ENCODE measurements at regions not wholly inside any gene's neighbourhood (a gene's known extent, or its start where the extent isn't known, plus 50 kb on each side); places are given as distances from the start of the nearest gene placed in this dataset.
"Not testable (repeated sequence)": the region's sequence is repeated elsewhere in the genome, so short reads cannot be mapped to it uniquely, and the experiment has no call there.

DNA sequence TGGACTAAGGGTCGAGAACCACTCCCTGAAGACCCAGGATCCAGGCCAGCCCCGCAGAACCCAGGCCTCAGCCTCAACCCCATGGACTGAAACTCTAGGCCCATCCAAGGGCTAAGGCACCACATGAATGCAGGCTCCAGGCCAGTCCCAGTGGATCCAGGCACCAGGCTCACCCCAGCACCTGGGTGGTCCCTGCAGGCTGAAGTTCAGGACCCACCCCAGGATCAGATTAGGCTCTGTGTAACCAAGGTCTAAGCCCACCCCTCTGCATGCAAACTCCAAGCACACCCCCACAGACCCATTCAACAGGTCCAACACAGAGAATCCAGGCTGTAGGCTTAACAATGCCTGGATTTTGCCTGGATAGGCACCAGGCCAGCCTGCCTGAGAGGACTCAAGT lies 1876.2 kb downstream of the PCDH9 start:
- H3K79me2 ChIP-seq (ENCODE audit: insufficient read depth, low read length), result no peaks in the 10 kb centered on the region
- peaks cover 4% of the 10 kb centered on the region for H3K9me3 ChIP-seq (ENCODE audit: insufficient read depth, low read depth, low read length)
- H3K4me1 ChIP-seq (ENCODE audit: insufficient read depth, low read length), result no peaks in the 10 kb centered on the region
- no peak for DNase-seq (ENCODE audit: low read depth)
- H3K4me3 Mint-ChIP-seq (ENCODE audit: unreplicated experiment), result no peak overlapping the region
- H3K9ac ChIP-seq (ENCODE audit: low read length), result no peak overlapping the region
- no peaks in the 10 kb centered on the region for H3K27me3 ChIP-seq (ENCODE audit: insufficient read depth, low read length)
- FAIRE-seq, result no peak
- no peaks in the 10 kb centered on the region for H3K36me3 Mint-ChIP-seq (ENCODE audit: low read depth, unreplicated experiment)
- H3K4me2 ChIP-seq (ENCODE audit: low read length), result no peak overlapping the region
- TF ChIP-seq, protein P1, sequence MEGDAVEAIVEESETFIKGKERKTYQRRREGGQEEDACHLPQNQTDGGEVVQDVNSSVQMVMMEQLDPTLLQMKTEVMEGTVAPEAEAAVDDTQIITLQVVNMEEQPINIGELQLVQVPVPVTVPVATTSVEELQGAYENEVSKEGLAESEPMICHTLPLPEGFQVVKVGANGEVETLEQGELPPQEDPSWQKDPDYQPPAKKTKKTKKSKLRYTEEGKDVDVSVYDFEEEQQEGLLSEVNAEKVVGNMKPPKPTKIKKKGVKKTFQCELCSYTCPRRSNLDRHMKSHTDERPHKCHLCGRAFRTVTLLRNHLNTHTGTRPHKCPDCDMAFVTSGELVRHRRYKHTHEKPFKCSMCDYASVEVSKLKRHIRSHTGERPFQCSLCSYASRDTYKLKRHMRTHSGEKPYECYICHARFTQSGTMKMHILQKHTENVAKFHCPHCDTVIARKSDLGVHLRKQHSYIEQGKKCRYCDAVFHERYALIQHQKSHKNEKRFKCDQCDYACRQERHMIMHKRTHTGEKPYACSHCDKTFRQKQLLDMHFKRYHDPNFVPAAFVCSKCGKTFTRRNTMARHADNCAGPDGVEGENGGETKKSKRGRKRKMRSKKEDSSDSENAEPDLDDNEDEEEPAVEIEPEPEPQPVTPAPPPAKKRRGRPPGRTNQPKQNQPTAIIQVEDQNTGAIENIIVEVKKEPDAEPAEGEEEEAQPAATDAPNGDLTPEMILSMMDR (IDR thresholded peaks at IDR 0.05; ENCODE audit: insufficient read depth, low read depth, low read length), result no peak
- no peak for TF ChIP-seq EZH2 (IDR thresholded peaks at IDR 0.05; ENCODE audit: insufficient read depth, low read length)
- no peaks in the 10 kb centered on the region for H3K27me3 Mint-ChIP-seq (ENCODE audit: low read depth, unreplicated experiment)
- no peaks in the 10 kb centered on the region for H3K36me3 ChIP-seq (ENCODE audit: insufficient read depth, low read length)
- no peak overlapping the region for H3K27ac Mint-ChIP-seq (ENCODE audit: unreplicated experiment)
- no peaks in the 10 kb centered on the region for H3K4me1 Mint-ChIP-seq (ENCODE audit: low read depth, unreplicated experiment)
- H3K27ac ChIP-seq (ENCODE audit: low read depth, low read length), result no peak overlapping the region
- H2AFZ ChIP-seq (ENCODE audit: low read depth, low read length), result no peak overlapping the region
- no peaks in the 10 kb centered on the region for H4K20me1 ChIP-seq (ENCODE audit: insufficient read depth, low read length)
- H3K9me3 Mint-ChIP-seq (ENCODE audit: unreplicated experiment), result no peaks in the 10 kb centered on the region
- no peak overlapping the region for H3K4me3 ChIP-seq (ENCODE audit: insufficient read depth, low read depth, low read length)

DNA sequence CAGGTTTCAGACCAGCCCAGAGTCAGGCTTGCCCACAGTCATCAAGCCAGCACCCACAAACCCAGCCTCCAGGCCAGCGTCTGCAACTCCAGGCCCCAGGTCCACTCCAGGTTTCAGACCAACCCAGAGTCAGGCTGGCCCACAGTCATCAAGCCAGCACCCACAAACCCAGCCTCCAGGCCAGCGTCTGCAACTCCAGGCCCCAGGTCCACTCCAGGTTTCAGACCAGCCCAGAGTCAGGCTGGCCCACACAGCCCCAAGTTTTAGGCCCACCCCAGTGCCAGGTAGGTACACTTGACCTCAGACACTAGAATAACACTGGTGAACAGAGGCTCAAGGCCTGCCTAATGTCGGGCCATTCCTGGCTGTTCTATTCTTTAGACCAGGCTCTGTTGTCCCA lies 1877.0 kb downstream of the PCDH9 start:
- not testable (repeated sequence) for DNase-seq (ENCODE audit: low read depth); H3K4me2 ChIP-seq (ENCODE audit: low read length); H3K9me3 Mint-ChIP-seq (ENCODE audit: unreplicated experiment); H3K4me1 ChIP-seq (ENCODE audit: insufficient read depth, low read length); H3K4me1 Mint-ChIP-seq (ENCODE audit: low read depth, unreplicated experiment); H3K9ac ChIP-seq (ENCODE audit: low read length); H3K27ac ChIP-seq (ENCODE audit: low read depth, low read length); H2AFZ ChIP-seq (ENCODE audit: low read depth, low read length); H3K79me2 ChIP-seq (ENCODE audit: insufficient read depth, low read length); FAIRE-seq; H3K27me3 ChIP-seq (ENCODE audit: insufficient read depth, low read length); H3K4me3 Mint-ChIP-seq (ENCODE audit: unreplicated experiment); H3K27ac Mint-ChIP-seq (ENCODE audit: unreplicated experiment); H3K27me3 Mint-ChIP-seq (ENCODE audit: low read depth, unreplicated experiment); H4K20me1 ChIP-seq (ENCODE audit: insufficient read depth, low read length); H3K4me3 ChIP-seq (ENCODE audit: insufficient read depth, low read depth, low read length); H3K36me3 Mint-ChIP-seq (ENCODE audit: low read depth, unreplicated experiment); H3K36me3 ChIP-seq (ENCODE audit: insufficient read depth, low read length); H3K9me3 ChIP-seq (ENCODE audit: insufficient read depth, low read depth, low read length)

DNA sequence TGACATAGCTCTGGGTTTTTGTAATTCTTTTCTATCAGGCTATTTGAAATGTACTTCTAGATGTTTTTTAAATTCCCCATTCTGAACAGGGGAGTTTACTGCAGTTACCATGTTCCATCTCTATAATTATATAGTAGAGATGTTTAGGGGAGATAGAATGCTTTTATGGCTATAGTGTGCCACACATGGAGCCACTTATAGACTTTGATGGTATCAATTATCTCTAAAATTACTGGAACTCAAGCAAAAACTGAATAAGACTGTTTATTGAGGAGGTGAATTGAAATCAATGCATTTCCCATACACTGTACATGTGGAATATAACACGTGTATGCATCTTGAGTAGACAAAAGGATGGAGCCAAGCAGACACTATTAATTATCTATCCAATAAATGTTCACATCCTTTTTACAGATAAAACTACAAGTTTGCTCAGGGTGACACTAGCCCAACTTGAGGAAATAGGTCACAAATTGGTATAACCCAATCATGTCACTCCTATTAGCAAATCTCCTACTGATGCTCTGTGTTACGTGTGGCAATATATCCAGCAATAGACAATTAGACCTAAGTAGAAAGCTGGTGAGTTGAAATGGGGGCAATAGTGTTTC lies 1882.6 kb downstream of the PCDH9 start:
- Histone ChIP-seq H3K79me2 (ENCODE audit: insufficient read depth, low read length) (no peaks in the 10 kb centered on the region), H3K9ac (ENCODE audit: low read length) (no peak overlapping the region), H3K27me3 (ENCODE audit: insufficient read depth, low read length) (no peaks in the 10 kb centered on the region), H2AFZ (ENCODE audit: low read depth, low read length) (peak overlapping the region; percentile 4), H4K20me1 (ENCODE audit: insufficient read depth, low read length) (no peaks in the 10 kb centered on the region), H3K36me3 (ENCODE audit: insufficient read depth, low read length) (no peaks in the 10 kb centered on the region), H3K4me1 (ENCODE audit: insufficient read depth, low read length) (no peaks in the 10 kb centered on the region), H3K4me3 (ENCODE audit: insufficient read depth, low read depth, low read length) (no peak overlapping the region), H3K27ac (ENCODE audit: low read depth, low read length) (no peak overlapping the region), H3K4me2 (ENCODE audit: low read length) (no peak overlapping the region), H3K9me3 (ENCODE audit: insufficient read depth, low read depth, low read length) (no peaks in the 10 kb centered on the region)
- DNase-seq (ENCODE audit: low read depth) (no peak), FAIRE-seq (no peak)
- Mint-ChIP-seq H3K4me1 (ENCODE audit: low read depth, unreplicated experiment) (peaks cover 4% of the 10 kb centered on the region), H3K27ac (ENCODE audit: unreplicated experiment) (no peak overlapping the region), H3K27me3 (ENCODE audit: low read depth, unreplicated experiment) (no peaks in the 10 kb centered on the region), H3K36me3 (ENCODE audit: low read depth, unreplicated experiment) (no peaks in the 10 kb centered on the region), H3K4me3 (ENCODE audit: unreplicated experiment) (no peak overlapping the region), H3K9me3 (ENCODE audit: unreplicated experiment) (no peaks in the 10 kb centered on the region)
- TF ChIP-seq EZH2 (IDR thresholded peaks at IDR 0.05; ENCODE audit: insufficient read depth, low read length), result no peak
- TF ChIP-seq, protein P1 (IDR thresholded peaks at IDR 0.05; ENCODE audit: insufficient read depth, low read depth, low read length), result no peak

Measured in astrocyte (in vitro differentiated cells and primary cell).